ENCODE measurements at regions not wholly inside any gene's neighbourhood (a gene's known extent, or its start where the extent isn't known, plus 50 kb on each side); places are given as distances from the start of the nearest gene placed in this dataset.

- no peak overlapping the region for H3K27ac ChIP-seq
- TF ChIP-seq CTCF (conservative IDR thresholded peaks at IDR 0.05) = no peak
Measured at GRCh38 chr2:122512091-122512490, 756.6 kb downstream of the TSN start.

- H3K27ac ChIP-seq = no peak overlapping the region
- no peak for TF ChIP-seq CTCF (conservative IDR thresholded peaks at IDR 0.05)
Measured at GRCh38 chr2:122514451-122514996, 759.1 kb downstream of the TSN start.

- TF ChIP-seq CTCF (conservative IDR thresholded peaks at IDR 0.05) = no peak
- H3K27ac ChIP-seq = no peak overlapping the region
Measured at GRCh38 chr2:122515731-122516290, 760.4 kb downstream of the TSN start.

- no peak for TF ChIP-seq CTCF (conservative IDR thresholded peaks at IDR 0.05)
- H3K27ac ChIP-seq = no peak overlapping the region
Measured at GRCh38 chr2:122516775-122517174, 761.3 kb downstream of the TSN start.

GRCh38 chr2:122519366-122519765 lies 763.9 kb downstream of the TSN start:
- TF ChIP-seq CTCF (conservative IDR thresholded peaks at IDR 0.05) = no peak
- no peak overlapping the region for H3K27ac ChIP-seq

GRCh38 chr2:122519821-122520611 lies 764.6 kb downstream of the TSN start:
- H3K27ac ChIP-seq = no peak overlapping the region
- TF ChIP-seq CTCF (conservative IDR thresholded peaks at IDR 0.05) = no peak

GRCh38 chr2:122523143-122523542 lies 767.7 kb downstream of the TSN start:
- no peak for TF ChIP-seq CTCF (conservative IDR thresholded peaks at IDR 0.05)
- H3K27ac ChIP-seq = no peak overlapping the region

Measured in VCaP (cell line).